H1 (cell line): ENCODE measurements at regions not wholly inside any gene's neighbourhood (a gene's known extent, or its start where the extent isn't known, plus 50 kb on each side); places are given as distances from the start of the nearest gene placed in this dataset.

Source experiments
- CTCF ChIA-PET: fragments of 300-600 bp; sonication (Branson Sonifier 250); formaldehyde crosslinking; loops from one replicate; lab custom pipeline; 2021; ENCODE audit not compliant: partially characterized antibody; lab: Charles Lee
- POLR2A ChIA-PET: fragments of 300-600 bp; sonication (Branson Sonifier 250); formaldehyde crosslinking; loops from one replicate; lab custom pipeline; 2021; ENCODE audit warnings: inconsistent platforms; ENCODE audit not compliant: partially characterized antibody; lab: Charles Lee
- DNase-seq, 2 experiments: peaks; one replicate each; pipeline versions ENCODE4 v3.0.0 to v3.0.0-alpha.2; 2010 to 2022; ENCODE audit warnings: low spot score in 2 of 2, low read depth in 1 of 2, mixed read lengths in 1 of 2
- FAIRE-seq: peaks from 2 replicates; lab custom pipeline; 2011; peaks lifted over from hg19 to GRCh38; lab: Jason Lieb, UNC
- H2AFZ ChIP-seq: 2 replicates; pipeline ENCODE4 v1.8.1; 2012; ENCODE audit warnings: low read length, inconsistent platforms
- H2AK5ac ChIP-seq: 2 replicates; pipeline ENCODE4 v1.6.1; 2013; ENCODE audit warnings: low read depth, low read length
- H2BK120ac ChIP-seq: replicated peaks from 2 replicates; pipeline ENCODE3; 2013; ENCODE audit warnings: low read depth, low read length, inconsistent platforms
- H2BK12ac ChIP-seq: 2 replicates; pipeline ENCODE4 v1.6.1; 2013; ENCODE audit warnings: low read depth, low read length
- H2BK15ac ChIP-seq: 2 replicates; pipeline ENCODE4 v1.6.1; 2013; ENCODE audit warnings: low read length
- H2BK20ac ChIP-seq: 2 replicates; pipeline ENCODE4 v1.6.1; 2013; ENCODE audit warnings: low read length
- H2BK5ac ChIP-seq: 2 replicates; pipeline ENCODE4 v1.6.1; 2013; ENCODE audit warnings: low read depth, low read length
- H3K14ac ChIP-seq: 2 replicates; pipeline ENCODE4 v1.6.1; 2013; ENCODE audit warnings: inconsistent platforms; ENCODE audit not compliant: insufficient read length
- H3K18ac ChIP-seq: 2 replicates; pipeline ENCODE4 v1.6.1; 2013; ENCODE audit warnings: low read length; ENCODE audit errors: extremely low read depth
- H3K23ac ChIP-seq: 2 replicates; pipeline ENCODE4 v1.6.1; 2013; ENCODE audit warnings: inconsistent platforms; ENCODE audit not compliant: insufficient read length
- H3K23me2 ChIP-seq: 2 replicates; pipeline ENCODE4 v1.6.1; 2013; ENCODE audit warnings: low read depth, low read length
- H3K27ac ChIP-seq: 2 replicates; pipeline ENCODE4 v1.6.1; 2011; ENCODE audit warnings: low read depth, low read length, inconsistent platforms
- H3K27me3 ChIP-seq, 4 experiments: replicated peaks in 1 of 4; 1 replicate in 1 of 4; 2 replicates in 3 of 4; pipeline versions ENCODE4 v1.6.1 to v1.8.1; 2011 to 2013; ENCODE audit warnings: low read length in 3 of 4, mild to moderate bottlenecking in 3 of 4, inconsistent platforms in 2 of 4, mixed read lengths in 2 of 4, moderate library complexity in 1 of 4; ENCODE audit not compliant: control insufficient read depth in 3 of 4, insufficient read depth in 3 of 4; ENCODE audit errors: extremely low read depth in 1 of 4
- H3K36me3 ChIP-seq, 4 experiments: 2 replicates each; pipeline versions ENCODE4 v1.6.1 to v1.8.1; 2011 to 2013; ENCODE audit warnings: mild to moderate bottlenecking in 4 of 4, low read length in 3 of 4, moderate library complexity in 2 of 4, control low read depth in 1 of 4, inconsistent platforms in 1 of 4; ENCODE audit not compliant: insufficient read depth in 4 of 4, control insufficient read depth in 2 of 4
- H3K4ac ChIP-seq: replicated peaks from 2 replicates; pipeline ENCODE3; 2013; ENCODE audit warnings: low read length, low read depth, mixed read lengths, inconsistent platforms; ENCODE audit not compliant: insufficient read length
- H3K4me1 ChIP-seq, 4 experiments: replicated peaks in 1 of 4; 1 replicate in 1 of 4; 2 replicates in 3 of 4; pipeline versions ENCODE4 v1.6.1 to v1.8.1; 2011 to 2013; ENCODE audit warnings: low read length in 3 of 4, inconsistent platforms in 2 of 4, mixed read lengths in 1 of 4; ENCODE audit not compliant: insufficient read depth in 4 of 4, control insufficient read depth in 3 of 4
- H3K4me2 ChIP-seq, 2 experiments: 2 replicates each; pipeline versions ENCODE4 v1.6.1 to v1.8.1; 2011 to 2013; ENCODE audit warnings: low read depth in 2 of 2, low read length in 2 of 2, control low read depth in 1 of 2, inconsistent platforms in 1 of 2, mild to moderate bottlenecking in 1 of 2; ENCODE audit not compliant: insufficient read depth in 1 of 2
- H3K4me3 ChIP-seq, 4 experiments: fragments of 200-600, 300-600 bp in 1 of 4; sonication (generic), shearing (Covaris generic), sonication (Bioruptor Twin) in 1 of 4; 2 replicates each; pipeline versions ENCODE4 v1.5.1 to v1.8.1; 2011 to 2016; ENCODE audit warnings: low read length in 4 of 4, low read depth in 3 of 4, control low read depth in 2 of 4, inconsistent platforms in 2 of 4, mild to moderate bottlenecking in 2 of 4, mixed read lengths in 1 of 4, moderate library complexity in 1 of 4; ENCODE audit not compliant: insufficient read depth in 2 of 4; ENCODE audit errors: extremely low read depth in 1 of 4
- H3K56ac ChIP-seq: replicated peaks from 2 replicates; pipeline ENCODE3; 2013; ENCODE audit warnings: low read depth, mild to moderate bottlenecking, mixed read lengths, low read length, inconsistent platforms; ENCODE audit not compliant: insufficient read length
- H3K79me1 ChIP-seq: 2 replicates; pipeline ENCODE4 v1.6.1; 2013; ENCODE audit warnings: low read depth, low read length, control low read depth
- H3K79me2 ChIP-seq, 2 experiments: 2 replicates each; pipeline versions ENCODE4 v1.6.1 to v1.8.1; 2012 to 2013; ENCODE audit warnings: low read length in 2 of 2, mild to moderate bottlenecking in 2 of 2, inconsistent platforms in 1 of 2; ENCODE audit not compliant: insufficient read depth in 2 of 2, control insufficient read depth in 1 of 2
- H3K9ac ChIP-seq, 4 experiments: replicated peaks in 1 of 4; 1 replicate in 1 of 4; 2 replicates in 3 of 4; pipeline versions ENCODE4 v1.6.1 to v1.8.1; 2011 to 2013; ENCODE audit warnings: low read depth in 3 of 4, low read length in 3 of 4, control low read depth in 2 of 4, mild to moderate bottlenecking in 2 of 4, moderate library complexity in 2 of 4, inconsistent platforms in 1 of 4; ENCODE audit errors: extremely low read depth in 1 of 4
- H3K9me3 ChIP-seq, 2 experiments: 2 replicates each; pipeline versions ENCODE4 v1.6.1 to v1.8.1; 2012 to 2013; ENCODE audit warnings: mild to moderate bottlenecking in 2 of 2, moderate library complexity in 2 of 2, control low read depth in 1 of 2, inconsistent platforms in 1 of 2, low read depth in 1 of 2, low read length in 1 of 2, mixed read lengths in 1 of 2; ENCODE audit not compliant: insufficient read depth in 2 of 2
- H4K20me1 ChIP-seq, 2 experiments: replicated peaks in 1 of 2; 2 replicates each; pipeline versions ENCODE3 to v1.8.1; 2011 to 2013; ENCODE audit warnings: inconsistent platforms in 2 of 2, low read length in 2 of 2, mild to moderate bottlenecking in 1 of 2; ENCODE audit not compliant: insufficient read depth in 2 of 2, control insufficient read depth in 1 of 2
- H4K5ac ChIP-seq: 2 replicates; pipeline ENCODE4 v1.6.1; 2013; ENCODE audit warnings: low read length, low read depth, mixed read lengths, inconsistent platforms; ENCODE audit not compliant: insufficient read length
- H4K8ac ChIP-seq: 2 replicates; pipeline ENCODE4 v1.8.0; 2013; ENCODE audit warnings: mild to moderate bottlenecking, moderate library complexity, low read length, inconsistent platforms; ENCODE audit not compliant: insufficient read depth; ENCODE audit errors: extremely low read depth
- H4K91ac ChIP-seq: replicated peaks from 2 replicates; pipeline ENCODE3; 2013; ENCODE audit warnings: low read length, mixed read lengths, inconsistent platforms; ENCODE audit not compliant: insufficient read length
- CHD2 ChIP-seq: IDR thresholded peaks from 2 replicates; pipeline ENCODE4 v1.6.1; 2012; ENCODE audit warnings: low read length, improper control_type of control experiment
- GTF2F1 ChIP-seq: IDR thresholded peaks from 2 replicates; pipeline ENCODE4 v1.6.1; 2012; ENCODE audit warnings: low read depth, low read length, improper control_type of control experiment, borderline replicate concordance
- KDM1A ChIP-seq: fragments of 200-600, 300-600 bp; sonication (generic); IDR thresholded peaks from 2 replicates; pipeline ENCODE4 v1.7.1; 2016; ENCODE audit warnings: mild to moderate bottlenecking, low read length, borderline replicate concordance
- RFX5 ChIP-seq: IDR thresholded peaks from 2 replicates; pipeline ENCODE4 v1.6.1; 2011; ENCODE audit warnings: low read depth, low read length, improper control_type of control experiment, borderline replicate concordance
- RXRA ChIP-seq: IDR thresholded peaks from 2 replicates; pipeline ENCODE4 v1.6.1; 2011; ENCODE audit warnings: low read depth, mild to moderate bottlenecking, low read length, moderate library complexity; ENCODE audit not compliant: insufficient read depth
- SIX5 ChIP-seq: IDR thresholded peaks from 2 replicates; pipeline ENCODE4 v1.6.1; 2011; ENCODE audit warnings: mild to moderate bottlenecking, low read depth, low read length
- SP4 ChIP-seq: IDR thresholded peaks from 2 replicates; pipeline ENCODE4 v1.6.1; 2012; ENCODE audit warnings: low read length, inconsistent platforms
- TAF7 ChIP-seq: optimal IDR thresholded peaks from 2 replicates; pipeline ENCODE3; 2011; ENCODE audit warnings: low read depth, mild to moderate bottlenecking, inconsistent platforms, low read length, moderate library complexity, borderline replicate concordance
- TBP ChIP-seq: IDR thresholded peaks from 2 replicates; pipeline ENCODE4 v1.6.1; 2011; ENCODE audit warnings: low read depth, low read length, improper control_type of control experiment
- TEAD4 ChIP-seq: IDR thresholded peaks from 2 replicates; pipeline ENCODE4 v1.6.1; 2012; ENCODE audit warnings: low read depth, low read length, inconsistent platforms, mixed read lengths
- YY1 ChIP-seq: IDR thresholded peaks from 2 replicates; pipeline ENCODE4 v1.6.1; 2011; ENCODE audit warnings: low read depth, mild to moderate bottlenecking, low read length
- WGBS, 2 experiments: shearing (Covaris generic) in 1 of 2; methylation state at CpG; one replicate each; pipeline versions ENCODE4 v1.1.6 to v1.1.7; 2013 to 2015; ENCODE audit warnings: low lambda C conversion rate in 2 of 2, mixed read lengths in 2 of 2, inconsistent platforms in 1 of 2, low coverage in 1 of 2, missing lambda C conversion rate in 1 of 2; ENCODE audit not compliant: insufficient replicate concordance in 2 of 2, insufficient coverage in 1 of 2, insufficient read length in 1 of 2; ENCODE audit errors: extremely low coverage in 1 of 2, missing lambda C conversion rate in 1 of 2; 5-methylcytosine and 5-hydroxymethylcytosine counted together

DNA sequence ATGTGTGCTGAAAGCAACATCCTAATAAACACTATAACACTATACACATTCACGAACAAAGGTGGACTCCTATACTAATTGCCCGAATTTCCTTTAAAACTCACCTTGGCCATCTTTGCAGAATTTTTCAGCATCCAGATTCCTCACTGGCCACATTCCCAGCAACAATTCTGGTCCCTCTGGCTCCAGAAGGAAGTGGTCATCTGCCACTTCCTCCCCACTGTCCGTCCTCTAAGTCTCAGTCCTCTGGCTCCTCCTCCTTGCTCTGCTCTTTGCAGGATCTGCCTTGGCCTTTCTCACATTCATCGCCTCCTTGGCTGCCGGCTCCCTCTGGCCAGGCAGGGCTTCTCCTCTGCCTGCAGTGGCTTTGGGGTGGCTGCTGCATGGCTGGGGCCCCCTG lies 426.0 kb downstream of the FUT8 start:
- no peak overlapping the region for H3K4me3 ChIP-seq
- no peak for TF ChIP-seq CHD2
- TF ChIP-seq RFX5 = no peak
- no peak for TF ChIP-seq KDM1A
- TF ChIP-seq GTF2F1 = no peak
- TF ChIP-seq TBP = no peak
- no peak for TF ChIP-seq YY1
- no peak for TF ChIP-seq TAF7
- no peak for TF ChIP-seq RXRA
- TF ChIP-seq TEAD4 = no peak
- no peak for TF ChIP-seq SP4
- no peak for TF ChIP-seq SIX5
- TF ChIP-seq, all 59 proteins: peak for 0
- Histone ChIP-seq H3K56ac (no peak overlapping the region), H3K18ac (no peak overlapping the region), H3K36me3 (no peaks in the 10 kb centered on the region), H2AK5ac (no peak overlapping the region), H4K8ac (no peak overlapping the region), H2AFZ (no peak overlapping the region), H2BK5ac (no peak overlapping the region), H3K4me1 (peaks cover 0 to 13% (median 3%) of the 10 kb centered on the region in 4 experiments; a peak in 4 of 7 replicates), H3K4ac (no peak overlapping the region), H4K20me1 (no peaks in the 10 kb centered on the region), H3K23me2 (no peaks in the 10 kb centered on the region), H3K79me2 (no peaks in the 10 kb centered on the region), H3K9ac (no peak overlapping the region), H3K27me3 (no peaks in the 10 kb centered on the region), H4K91ac (no peak overlapping the region), H3K27ac (no peak overlapping the region), H2BK20ac (no peak overlapping the region), H3K9me3 (no peaks in the 10 kb centered on the region), H2BK12ac (0 out of 2 replicates have a peak overlapping the region, but pooled peaks have one; percentile 56), H3K23ac (no peak overlapping the region), H3K4me2 (no peak overlapping the region), H3K14ac (no peak overlapping the region), H2BK120ac (no peak overlapping the region), H4K5ac (no peak overlapping the region), H2BK15ac (no peak overlapping the region), H3K79me1 (no peaks in the 10 kb centered on the region)
- CTCF ChIA-PET = interaction anchor here (2.0 kb wide), 1 partner anchor 120 kb away, joined by 8 read pairs; no protein-coding TSS in a partner anchor
- WGBS, 2 experiments = 86% methylated on average over 5 of the region's 5 CpGs; no CpG with 5 or more reads in 1 of the 2 experiments
- POLR2A ChIA-PET = no interaction called here
- FAIRE-seq (no peak), DNase-seq (no peak)
